GM19395 (cell line): ENCODE measurements at regions not wholly inside any gene's neighbourhood (a gene's known extent, or its start where the extent isn't known, plus 50 kb on each side); places are given as distances from the start of the nearest gene placed in this dataset.

Experiments used
- ATAC-seq: cut with Tn5 transposase; IDR thresholded peaks from one replicate; pipeline ENCODE4 v1.9.1; 2021; ENCODE audit warnings: mild to moderate bottlenecking, moderate library complexity; ENCODE audit not compliant: unreplicated experiment

GRCh38 chr1:192713921-192714320 lies 78.0 kb downstream of the RGS13 start:
- no peak for ATAC-seq

GRCh38 chr1:192724670-192725069 lies 84.2 kb upstream of the RGS2 start:
- no peak for ATAC-seq

- no peak for ATAC-seq
Observed at GRCh38 chr1:192726820-192727504, 81.9 kb upstream of the RGS2 start.

GRCh38 chr1:192729500-192729899 lies 79.3 kb upstream of the RGS2 start:
- no peak for ATAC-seq

- no peak for ATAC-seq
Observed at GRCh38 chr1:192730198-192730597, 78.6 kb upstream of the RGS2 start.

GRCh38 chr1:192732787-192733186 lies 76.1 kb upstream of the RGS2 start:
- peak; percentile 78 for ATAC-seq

- no peak for ATAC-seq
Observed at GRCh38 chr1:192735298-192735915, 73.4 kb upstream of the RGS2 start.

- ATAC-seq: no peak
Observed at GRCh38 chr1:192737306-192737705, 71.5 kb upstream of the RGS2 start.

GRCh38 chr1:192739476-192740184 lies 69.2 kb upstream of the RGS2 start:
- ATAC-seq: no peak

- no peak for ATAC-seq
Observed at GRCh38 chr1:192740214-192740613, 68.6 kb upstream of the RGS2 start.

GRCh38 chr1:192741095-192741494 lies 67.7 kb upstream of the RGS2 start:
- no peak for ATAC-seq

GRCh38 chr1:192747301-192747700 lies 61.5 kb upstream of the RGS2 start:
- no peak for ATAC-seq

- no peak for ATAC-seq
Observed at GRCh38 chr1:192747943-192748342, 60.9 kb upstream of the RGS2 start.

GRCh38 chr1:192749349-192749748 lies 59.5 kb upstream of the RGS2 start:
- no peak for ATAC-seq

- ATAC-seq: no peak
Observed at GRCh38 chr1:192751260-192751659, 57.6 kb upstream of the RGS2 start.

GRCh38 chr1:192756314-192756713 lies 52.5 kb upstream of the RGS2 start:
- no peak for ATAC-seq

- ATAC-seq: no peak
Observed at GRCh38 chr1:192756847-192757246, 52.0 kb upstream of the RGS2 start.

GRCh38 chr1:192758492-192758891 lies 50.3 kb upstream of the RGS2 start:
- ATAC-seq: no peak
